ENCODE measurements at regions not wholly inside any gene's neighbourhood (a gene's known extent, or its start where the extent isn't known, plus 50 kb on each side); places are given as distances from the start of the nearest gene placed in this dataset.

DNA sequence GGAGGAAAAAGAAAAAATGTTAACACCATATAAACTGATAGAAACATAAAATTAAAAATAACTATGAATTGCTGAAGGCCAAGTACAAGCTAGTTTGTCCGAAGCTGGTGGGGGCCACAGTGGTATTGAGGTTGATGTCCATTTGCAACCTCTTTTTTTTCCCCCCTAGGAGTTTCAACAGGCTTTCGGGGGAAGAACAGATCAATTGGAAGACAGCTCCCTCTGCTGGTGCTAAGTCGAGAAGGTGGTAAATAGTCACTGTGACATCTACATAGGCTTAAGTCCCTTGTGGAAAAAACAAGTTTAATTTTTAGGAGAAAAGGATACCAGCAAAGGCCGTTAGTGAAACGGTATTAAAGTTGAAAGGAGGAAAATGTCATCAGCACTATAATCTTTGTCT is 115.7 kb upstream of the ZXDA start:
- Mint-ChIP-seq H3K36me3 (ENCODE audit: low read depth) (peaks cover 4% of the 10 kb centered on the region; the same call in 2 of the 3 replicates), H3K4me1 (no peaks in the 10 kb centered on the region), H3K27ac (no peak overlapping the region), H3K27me3 (ENCODE audit: insufficient read depth, low read depth, poor library complexity) (no peaks in the 10 kb centered on the region), H3K9me3 (peaks cover 80% of the 10 kb centered on the region), H3K4me3 (no peak overlapping the region)
- Histone ChIP-seq H3K79me2 (replicated peaks; ENCODE audit: insufficient read depth) (no peaks in the 10 kb centered on the region), H3K27ac (ENCODE audit: low read depth) (no peak overlapping the region), H3K4me1 (ENCODE audit: insufficient read depth) (no peaks in the 10 kb centered on the region), H3F3A (replicated peaks; ENCODE audit: low read depth) (no peaks in the 10 kb centered on the region), H3K4me3 (no peak overlapping the region), H4K20me1 (replicated peaks; ENCODE audit: insufficient read depth) (no peaks in the 10 kb centered on the region), H3K4me2 (no peak overlapping the region), H2AFZ (no peak overlapping the region), H3K27me3 (ENCODE audit: insufficient read depth) (no peaks in the 10 kb centered on the region), H3K36me3 (ENCODE audit: insufficient read depth) (no peaks in the 10 kb centered on the region), H3K9me2 (ENCODE audit: insufficient read depth) (no peaks in the 10 kb centered on the region)
- ATAC-seq (no peak), DNase-seq (ENCODE audit: low spot score) (peak; percentile 28)
- no peak for TF ChIP-seq CREB1 (CRISPR knock-in tag; IDR thresholded peaks at IDR 0.05; ENCODE audit: low read depth)
- peak; percentile 38 to 39 for TF ChIP-seq CTCF (conservative IDR thresholded peaks at IDR 0.05; ENCODE audit: low read depth in 2 of 2)
- TF ChIP-seq JUNB (IDR thresholded peaks at IDR 0.05; ENCODE audit: unreplicated experiment): no peak
- TF ChIP-seq REST (IDR thresholded peaks at IDR 0.05; ENCODE audit: unreplicated experiment): no peak

DNA sequence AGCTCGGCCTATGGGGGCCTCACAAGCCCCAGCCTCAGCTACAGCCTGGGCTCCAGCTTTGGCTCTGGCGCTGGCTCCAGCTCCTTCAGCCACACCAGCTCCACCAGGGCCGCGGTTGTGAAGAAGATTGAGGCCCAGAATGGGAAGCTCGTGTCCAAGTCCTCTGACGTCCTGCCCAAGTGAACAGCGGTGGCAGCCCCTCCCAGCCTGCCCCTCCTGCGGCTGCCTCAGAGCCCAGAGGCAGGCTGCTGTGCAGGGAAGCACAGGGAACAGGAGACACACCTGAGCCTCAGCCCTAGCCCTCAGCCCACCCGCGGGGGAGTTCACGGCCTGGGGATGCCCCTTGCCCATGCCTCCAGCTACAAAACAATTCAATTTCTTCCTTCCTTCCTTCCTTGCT is 75.7 kb upstream of the ZXDA start:
- Histone ChIP-seq H3F3A (replicated peaks; ENCODE audit: low read depth) (no peaks in the 10 kb centered on the region), H4K20me1 (replicated peaks; ENCODE audit: insufficient read depth) (no peaks in the 10 kb centered on the region), H3K36me3 (ENCODE audit: insufficient read depth) (no peaks in the 10 kb centered on the region), H3K79me2 (replicated peaks; ENCODE audit: insufficient read depth) (no peaks in the 10 kb centered on the region), H3K27ac (ENCODE audit: low read depth) (no peak overlapping the region), H3K4me2 (no peak overlapping the region), H3K27me3 (ENCODE audit: insufficient read depth) (no peaks in the 10 kb centered on the region), H2AFZ (no peak overlapping the region), H3K4me1 (ENCODE audit: insufficient read depth) (no peaks in the 10 kb centered on the region), H3K9me2 (ENCODE audit: insufficient read depth) (no peaks in the 10 kb centered on the region), H3K4me3 (no peak overlapping the region)
- Mint-ChIP-seq H3K9me3 (peaks cover 79% of the 10 kb centered on the region), H3K36me3 (ENCODE audit: low read depth) (peaks cover 16% of the 10 kb centered on the region; the same call in 2 of the 3 replicates), H3K4me3 (no peak overlapping the region), H3K27ac (no peak overlapping the region), H3K4me1 (no peaks in the 10 kb centered on the region), H3K27me3 (ENCODE audit: insufficient read depth, low read depth, poor library complexity) (no peaks in the 10 kb centered on the region)
- DNase-seq (ENCODE audit: low spot score) (no peak), ATAC-seq (no peak)
- TF ChIP-seq REST (IDR thresholded peaks at IDR 0.05; ENCODE audit: unreplicated experiment): no peak
- no peak for TF ChIP-seq STAT1 (IDR thresholded peaks at IDR 0.05; ENCODE audit: unreplicated experiment)
- no peak for TF ChIP-seq POLR2AphosphoS5 (IDR thresholded peaks at IDR 0.05; ENCODE audit: low read depth)
- TF ChIP-seq CTCF (conservative IDR thresholded peaks at IDR 0.05; ENCODE audit: low read depth in 2 of 2): no peak
- no peak for TF ChIP-seq EZH2 (IDR thresholded peaks at IDR 0.05; ENCODE audit: low read depth, unreplicated experiment)
- no peak for TF ChIP-seq ZNF114 (CRISPR knock-in tag; IDR thresholded peaks at IDR 0.05)
- TF ChIP-seq EZH2phosphoT487 (IDR thresholded peaks at IDR 0.05; ENCODE audit: unreplicated experiment): no peak
- TF ChIP-seq NANOG (IDR thresholded peaks at IDR 0.05; ENCODE audit: borderline replicate concordance): no peak
- no peak for TF ChIP-seq ZNF331 (CRISPR knock-in tag; IDR thresholded peaks at IDR 0.05; ENCODE audit: low read depth)
